ENCODE measurements at regions not wholly inside any gene's neighbourhood (a gene's known extent, or its start where the extent isn't known, plus 50 kb on each side); places are given as distances from the start of the nearest gene placed in this dataset.

DNA sequence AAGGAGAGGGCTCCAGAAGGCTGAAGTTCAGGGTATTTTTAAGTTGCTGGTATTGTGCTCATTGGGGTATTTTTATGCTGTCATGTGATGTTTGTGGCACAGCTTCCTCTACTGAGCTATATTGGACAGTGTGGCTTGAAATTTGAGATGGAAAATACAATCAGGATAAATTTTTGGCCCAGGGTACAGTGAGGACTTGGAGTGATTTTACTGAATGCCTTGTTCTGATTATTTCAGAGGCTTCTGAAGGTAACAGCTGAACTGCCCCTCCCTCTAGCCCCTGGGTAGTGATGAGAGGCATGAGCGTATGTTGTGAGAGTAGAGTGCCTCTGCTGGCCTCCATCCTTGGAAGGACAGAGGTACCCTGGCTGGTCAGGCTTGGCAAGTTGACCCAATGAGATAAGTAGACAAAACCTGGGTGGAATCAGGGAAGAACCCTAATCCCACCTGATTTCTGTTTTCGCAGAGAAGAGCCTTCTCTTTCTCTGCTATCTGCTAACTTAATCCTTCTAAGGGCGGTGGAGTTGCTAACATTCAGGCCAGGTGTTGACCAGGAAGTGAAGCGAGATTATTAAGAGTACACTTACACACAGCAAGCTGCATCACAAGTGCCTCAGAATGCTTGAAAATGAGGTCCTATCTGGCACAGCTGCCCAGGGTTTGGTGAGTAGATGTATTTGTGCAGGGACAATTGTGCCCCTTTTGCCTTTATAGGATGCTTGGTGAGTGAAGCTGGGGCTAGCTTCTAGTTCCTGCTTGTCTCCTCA lies 98.1 kb upstream of the CLSTN2 start:
- TF ChIP-seq MAX (CRISPR knock-in tag; IDR thresholded peaks at IDR 0.05), result no peak
- TF ChIP-seq IRF2 (CRISPR knock-in tag; IDR thresholded peaks at IDR 0.05; ENCODE audit: borderline replicate concordance, low read depth), result no peak
- TF ChIP-seq CTCF (IDR thresholded peaks at IDR 0.05), result no peak
- no peak for TF ChIP-seq PREB (CRISPR knock-in tag; IDR thresholded peaks at IDR 0.05; ENCODE audit: borderline replicate concordance)
- TF ChIP-seq, protein P1, sequence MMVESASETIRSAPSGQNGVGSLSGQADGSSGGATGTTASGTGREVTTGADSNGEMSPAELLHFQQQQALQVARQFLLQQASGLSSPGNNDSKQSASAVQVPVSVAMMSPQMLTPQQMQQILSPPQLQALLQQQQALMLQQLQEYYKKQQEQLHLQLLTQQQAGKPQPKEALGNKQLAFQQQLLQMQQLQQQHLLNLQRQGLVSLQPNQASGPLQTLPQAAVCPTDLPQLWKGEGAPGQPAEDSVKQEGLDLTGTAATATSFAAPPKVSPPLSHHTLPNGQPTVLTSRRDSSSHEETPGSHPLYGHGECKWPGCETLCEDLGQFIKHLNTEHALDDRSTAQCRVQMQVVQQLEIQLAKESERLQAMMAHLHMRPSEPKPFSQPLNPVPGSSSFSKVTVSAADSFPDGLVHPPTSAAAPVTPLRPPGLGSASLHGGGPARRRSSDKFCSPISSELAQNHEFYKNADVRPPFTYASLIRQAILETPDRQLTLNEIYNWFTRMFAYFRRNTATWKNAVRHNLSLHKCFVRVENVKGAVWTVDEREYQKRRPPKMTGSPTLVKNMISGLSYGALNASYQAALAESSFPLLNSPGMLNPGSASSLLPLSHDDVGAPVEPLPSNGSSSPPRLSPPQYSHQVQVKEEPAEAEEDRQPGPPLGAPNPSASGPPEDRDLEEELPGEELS (CRISPR knock-in tag; IDR thresholded peaks at IDR 0.05), result no peak
- no peak for TF ChIP-seq ZNF232 (CRISPR knock-in tag; IDR thresholded peaks at IDR 0.05)
- TF ChIP-seq JUN (CRISPR knock-in tag; IDR thresholded peaks at IDR 0.05), result no peak
- no peak for TF ChIP-seq IRF1 (CRISPR knock-in tag; IDR thresholded peaks at IDR 0.05)
- no peak for TF ChIP-seq HMGA2 (CRISPR knock-in tag; IDR thresholded peaks at IDR 0.05)
- TF ChIP-seq ZNF317 (CRISPR knock-in tag; IDR thresholded peaks at IDR 0.05; ENCODE audit: borderline replicate concordance, low read depth), result no peak
- no peak for TF ChIP-seq SP1 (CRISPR knock-in tag; conservative IDR thresholded peaks at IDR 0.05)
- TF ChIP-seq NFYB (CRISPR knock-in tag; conservative IDR thresholded peaks at IDR 0.05; ENCODE audit: low read depth), result no peak
- TF ChIP-seq ZNF396 (CRISPR knock-in tag; IDR thresholded peaks at IDR 0.05; ENCODE audit: borderline replicate concordance), result no peak

Measured in WTC11 (cell line).